Stimulated activated CD8-positive, alpha-beta memory T cell treated with anti-CD3 and anti-CD28 coated beads, Interleukin-7, amount 100 ng/mL, for 24 hours (primary cell): ENCODE measurements at regions not wholly inside any gene's neighbourhood (a gene's known extent, or its start where the extent isn't known, plus 50 kb on each side); places are given as distances from the start of the nearest gene placed in this dataset.

Source experiments
- DNase-seq: peaks from one replicate; pipeline ENCODE4 v3.0.0-alpha.2; 2020; ENCODE audit warnings: low read depth

DNA sequence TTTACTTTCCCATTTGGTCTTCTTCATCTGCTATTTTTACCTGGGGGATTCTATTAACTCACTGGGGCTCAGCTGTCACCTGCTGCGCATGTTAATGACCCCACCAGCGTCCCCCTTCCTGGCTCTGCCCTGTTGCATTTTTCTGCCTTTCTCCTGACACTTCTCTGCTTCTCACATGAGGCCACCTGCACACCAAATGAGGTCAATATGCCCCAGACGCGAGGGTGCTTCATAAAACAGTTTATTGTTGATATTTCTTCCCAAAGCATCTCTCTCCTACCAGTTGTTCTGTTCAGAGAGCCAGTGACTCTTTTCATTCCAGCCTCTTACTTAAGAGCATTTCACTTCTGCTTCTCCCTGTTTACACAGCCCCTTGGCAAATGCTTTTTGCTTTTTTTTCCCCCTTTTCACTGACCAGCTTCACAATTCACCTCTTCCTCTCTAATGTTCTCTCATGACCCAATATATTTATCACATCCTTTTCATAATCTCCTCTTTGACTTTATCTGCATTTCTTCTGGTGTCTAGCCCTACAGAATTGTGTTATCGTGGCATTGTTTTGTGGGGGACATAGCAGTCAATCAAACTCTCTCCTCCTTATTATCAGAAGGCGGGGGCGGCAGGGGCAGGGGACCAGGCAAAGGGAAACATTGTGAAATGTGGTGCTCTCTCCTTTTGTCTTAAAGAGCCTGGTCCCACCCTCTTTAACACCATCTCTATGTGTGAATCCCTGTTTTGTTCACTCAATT is 545.8 kb upstream of the CITED2 start:
- DNase-seq, result no peak

DNA sequence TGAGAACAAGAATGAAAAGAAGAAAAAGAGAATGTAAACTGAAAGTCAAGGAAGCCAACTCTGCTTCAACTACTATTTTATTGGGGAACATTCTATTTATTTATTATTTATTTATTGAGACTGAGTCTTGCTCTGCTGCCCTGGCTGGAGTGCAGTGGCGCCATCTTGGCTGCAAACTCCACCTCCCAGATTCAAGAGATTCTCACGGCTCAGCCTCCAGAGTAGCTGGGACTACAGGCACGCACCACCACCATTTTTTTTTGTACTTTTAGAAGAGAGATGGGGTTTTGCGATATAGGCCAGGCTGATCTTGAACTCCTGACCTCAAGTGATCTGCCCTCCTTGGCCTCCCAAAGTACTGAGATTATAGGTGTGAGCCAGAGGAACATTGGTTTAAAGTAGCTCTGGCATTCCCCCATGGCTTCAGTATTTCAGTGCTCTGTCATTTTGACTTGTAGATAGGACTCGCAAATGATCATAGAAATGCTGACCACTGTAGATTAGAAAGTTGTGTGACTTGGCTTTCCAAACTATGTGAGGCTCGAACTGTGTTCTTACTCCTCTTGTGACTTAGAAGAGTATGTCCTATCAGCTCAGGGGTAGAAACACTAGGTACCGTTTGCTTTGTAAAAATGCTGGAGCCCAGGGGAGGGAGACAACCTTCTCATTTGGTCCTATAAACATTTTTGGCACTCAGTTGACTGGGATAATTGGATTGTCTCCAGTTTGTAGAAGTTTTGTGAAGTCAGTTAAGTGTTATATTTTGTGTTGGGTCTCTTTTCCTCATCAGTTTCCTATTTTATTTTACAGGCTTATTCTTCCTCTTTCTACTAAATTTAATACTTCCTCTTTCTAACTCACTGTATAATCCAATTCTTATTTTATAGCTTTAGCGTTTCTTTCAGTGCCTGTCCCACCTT is 544.9 kb upstream of the CITED2 start:
- DNase-seq, result no peak

DNA sequence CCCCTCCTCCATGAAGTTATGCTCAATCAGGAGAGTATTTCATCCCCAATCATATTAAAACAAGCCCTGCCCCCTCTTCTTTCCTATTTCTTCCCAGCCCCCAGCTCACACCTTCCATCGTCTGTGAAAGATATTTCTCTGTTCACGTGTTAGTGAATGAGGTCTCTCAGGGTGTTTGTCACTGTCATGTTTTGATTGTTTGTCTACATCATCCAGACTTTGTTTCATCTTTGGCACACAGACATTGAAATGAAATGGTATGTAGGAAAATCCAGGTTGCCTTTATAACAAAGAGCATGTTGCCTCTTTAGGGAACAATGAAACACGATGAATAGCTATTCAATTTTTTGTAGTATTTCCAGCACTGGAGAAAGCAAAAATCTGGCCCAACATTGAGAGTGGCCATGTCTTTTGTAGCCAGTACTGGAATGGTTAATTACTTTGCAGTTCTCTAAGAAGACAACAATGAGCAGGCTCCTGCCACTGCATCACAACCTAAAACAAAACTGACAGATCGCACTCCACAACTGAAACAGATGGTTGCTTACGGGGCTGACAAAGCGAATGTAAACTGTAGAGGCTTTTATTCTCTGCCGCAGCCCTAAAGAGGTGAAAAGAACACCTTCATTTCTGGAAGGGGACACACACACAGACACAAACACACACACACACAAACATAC is 543.6 kb upstream of the CITED2 start:
- DNase-seq, result no peak

DNA sequence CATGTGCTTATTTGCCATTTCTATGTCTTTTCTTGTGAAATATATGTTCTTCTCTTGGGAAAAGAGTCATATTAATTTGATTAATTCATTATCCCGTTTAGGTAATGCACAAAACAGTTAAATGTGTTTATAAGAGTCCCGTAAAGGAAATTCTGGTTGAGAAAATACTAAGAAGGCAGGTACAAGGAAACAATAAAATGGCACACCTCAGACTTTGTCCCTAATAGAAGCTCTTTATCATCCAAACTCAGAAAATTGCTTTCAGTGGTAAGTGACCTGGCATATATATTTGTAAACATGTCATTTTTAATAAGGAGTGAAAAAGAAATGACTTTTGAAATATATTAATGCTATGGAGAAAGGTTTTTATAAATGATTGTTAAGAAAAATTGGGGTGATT is 540.5 kb upstream of the CITED2 start:
- no peak for DNase-seq

DNA sequence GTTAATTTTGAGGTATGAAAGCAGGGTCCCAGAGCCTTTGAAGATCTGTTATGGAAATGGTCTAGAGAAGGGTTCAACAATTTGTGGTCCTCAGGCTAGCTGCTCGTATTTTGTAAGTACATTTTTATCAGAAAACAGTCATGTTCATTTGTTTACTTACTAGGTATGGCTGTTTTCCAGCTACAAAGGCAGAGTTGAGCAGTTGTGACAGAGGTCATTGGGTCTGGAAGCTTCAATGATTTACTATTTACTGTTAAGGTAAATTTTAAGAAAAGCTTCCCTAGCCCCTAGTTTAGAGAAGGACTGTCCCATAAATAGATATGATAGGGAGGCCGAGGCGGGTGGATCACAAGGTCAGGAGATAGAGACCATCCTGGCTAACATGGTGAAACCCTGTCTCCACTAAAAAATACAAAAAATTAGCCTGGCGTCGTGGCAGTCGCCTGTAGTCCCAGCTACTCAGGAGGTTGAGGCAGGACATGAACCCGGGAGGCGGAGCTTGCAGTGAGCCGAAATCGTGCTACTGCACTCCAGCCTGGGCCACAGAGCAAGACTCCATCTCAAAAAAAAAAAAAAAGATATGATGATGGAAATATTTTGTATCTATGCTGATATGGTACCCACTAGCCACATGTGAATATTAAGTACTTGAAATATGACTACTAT is 538.4 kb upstream of the CITED2 start:
- DNase-seq, result no peak

DNA sequence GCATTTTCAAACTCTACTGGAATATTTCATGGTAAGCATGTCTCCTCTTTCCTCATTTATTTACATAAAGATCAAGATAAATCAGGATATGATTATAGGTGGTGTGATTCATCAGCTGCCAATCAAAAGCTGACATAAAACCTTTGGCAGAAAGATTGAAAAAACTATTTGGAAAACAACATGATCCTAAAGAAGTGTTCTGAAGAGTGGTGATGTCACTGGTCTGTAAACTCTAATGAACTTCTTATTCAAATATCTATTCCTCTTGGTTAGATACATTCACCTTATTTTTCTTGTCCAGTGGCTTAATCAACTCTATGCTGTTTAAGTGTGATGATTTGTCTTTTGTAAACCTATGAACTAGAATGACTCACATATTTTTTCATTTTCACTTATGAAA is 535.5 kb upstream of the CITED2 start:
- DNase-seq, result no peak

DNA sequence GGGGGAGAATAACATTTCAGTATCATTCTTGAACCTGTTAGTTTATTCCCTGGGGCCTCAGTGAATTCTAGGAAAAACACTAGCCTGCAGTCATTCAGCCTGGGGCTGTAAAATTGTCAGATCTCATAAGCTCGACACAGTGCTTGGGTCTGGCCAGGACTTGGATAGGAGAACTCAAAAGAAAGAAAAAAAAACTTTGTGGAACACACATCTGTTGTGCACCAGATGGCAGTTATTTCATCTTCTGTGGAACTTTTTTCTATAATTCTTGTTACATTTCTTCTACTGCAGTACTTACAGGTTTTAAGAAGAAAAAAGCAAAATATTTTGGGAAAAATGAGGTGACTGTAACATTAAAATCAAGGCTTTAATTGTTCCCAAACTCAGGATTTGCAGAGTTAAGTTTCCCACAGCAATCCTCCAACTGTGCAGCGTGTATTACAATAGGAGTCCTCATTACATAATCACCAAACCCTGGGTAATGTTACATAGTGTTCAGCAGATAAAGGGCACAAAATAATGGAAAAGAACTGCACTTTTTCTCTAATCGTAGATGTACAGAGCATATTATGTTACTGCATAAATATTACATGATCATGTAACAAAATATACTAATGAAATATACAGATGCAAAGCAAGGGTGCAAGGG is 531.1 kb upstream of the CITED2 start:
- no peak for DNase-seq

DNA sequence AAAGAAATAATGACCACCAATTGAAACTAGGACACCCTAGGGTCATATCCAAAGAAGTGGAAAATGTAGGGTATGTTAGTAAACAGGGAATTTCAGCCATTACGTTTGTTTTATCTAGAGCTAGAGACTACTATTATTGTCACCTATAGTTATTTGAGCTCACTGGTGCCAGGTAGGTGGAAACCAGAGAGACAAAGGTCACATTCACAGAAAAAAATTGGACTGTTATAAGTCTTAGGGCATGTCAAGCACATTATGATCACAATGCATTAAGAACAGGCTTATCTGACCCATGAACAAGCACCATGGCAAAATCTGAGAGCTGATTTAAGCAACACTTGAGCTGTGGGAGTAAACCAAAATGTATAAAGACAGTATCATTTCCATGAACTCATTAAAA is 530.1 kb upstream of the CITED2 start:
- no peak for DNase-seq

DNA sequence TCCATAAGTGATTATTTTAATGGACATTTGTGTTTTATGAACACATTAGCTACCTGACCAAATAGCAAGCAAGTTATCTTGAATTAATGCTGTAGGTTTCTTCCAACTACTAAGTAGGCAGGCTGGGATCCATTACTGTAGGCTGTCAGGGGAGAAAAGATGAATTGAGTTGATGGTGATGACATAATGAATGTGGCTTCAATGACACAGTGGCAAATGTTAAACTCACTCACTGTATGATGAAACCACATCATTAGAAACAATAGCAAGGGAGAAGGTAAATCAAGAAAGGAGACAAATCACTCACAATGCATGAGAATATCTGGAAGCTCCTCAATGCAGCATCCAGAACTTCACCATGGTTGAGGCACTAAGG is 529.7 kb upstream of the CITED2 start:
- no peak for DNase-seq

DNA sequence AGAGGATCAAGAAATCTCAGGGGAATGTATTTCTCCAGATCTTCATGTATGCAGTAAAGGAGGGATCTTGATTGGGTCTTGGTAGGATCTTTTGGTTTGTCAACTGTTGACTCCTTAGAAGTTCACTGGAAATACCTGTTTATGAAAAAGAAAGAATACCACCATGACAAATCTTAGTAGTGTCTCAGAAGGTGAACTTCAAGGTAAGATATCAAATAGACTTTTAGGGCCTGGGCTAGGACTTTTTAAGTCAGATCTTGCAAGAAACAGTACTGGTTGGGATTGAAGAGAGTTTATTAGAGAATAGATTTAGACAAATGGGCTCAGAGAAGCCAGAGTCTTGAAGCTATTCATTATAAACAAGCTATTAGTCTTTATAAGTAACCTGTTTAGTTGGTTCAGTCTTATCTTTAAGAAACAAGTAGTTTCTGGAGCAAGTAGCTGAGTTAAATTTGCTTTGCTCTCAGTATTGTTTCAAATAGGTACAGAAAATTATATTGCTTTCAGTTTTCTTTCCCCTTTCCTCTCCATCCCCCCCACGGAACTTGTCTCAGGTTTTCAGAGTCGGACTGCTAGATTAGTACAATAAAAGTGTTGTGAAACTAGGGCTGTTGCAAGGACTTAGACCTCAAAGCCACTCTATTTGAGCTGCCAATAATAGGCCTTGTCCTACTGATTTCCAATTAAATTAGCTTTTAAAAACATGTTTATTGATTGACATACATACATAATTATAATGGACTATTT is 529.1 kb upstream of the CITED2 start:
- DNase-seq, result no peak

DNA sequence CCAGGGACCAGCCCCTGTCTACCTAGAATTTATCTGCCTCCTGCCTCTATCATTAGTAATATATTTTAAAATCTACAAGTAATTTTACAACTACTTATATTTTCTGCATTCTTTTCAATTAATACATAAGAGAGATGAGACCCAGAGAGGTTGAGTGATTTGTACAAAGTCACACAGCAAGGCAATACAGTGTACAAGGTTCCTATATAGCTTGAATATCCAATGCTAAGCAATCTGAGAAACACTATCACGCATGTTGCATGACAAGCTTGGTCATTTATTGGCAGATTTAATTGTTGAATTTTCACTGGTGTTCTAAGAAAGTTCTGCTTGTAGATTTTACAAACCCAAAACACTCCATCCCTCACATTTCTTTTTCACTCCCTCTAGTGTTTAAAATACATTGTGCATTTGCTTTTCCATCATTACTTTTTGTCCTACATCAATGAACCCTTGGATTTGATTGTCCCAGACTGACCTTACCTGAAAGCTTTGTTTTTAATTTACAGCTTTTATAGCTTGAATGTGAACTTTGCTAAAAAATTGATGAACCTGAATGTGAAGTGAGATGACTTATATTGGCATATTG is 520.9 kb upstream of the CITED2 start:
- DNase-seq, result no peak

DNA sequence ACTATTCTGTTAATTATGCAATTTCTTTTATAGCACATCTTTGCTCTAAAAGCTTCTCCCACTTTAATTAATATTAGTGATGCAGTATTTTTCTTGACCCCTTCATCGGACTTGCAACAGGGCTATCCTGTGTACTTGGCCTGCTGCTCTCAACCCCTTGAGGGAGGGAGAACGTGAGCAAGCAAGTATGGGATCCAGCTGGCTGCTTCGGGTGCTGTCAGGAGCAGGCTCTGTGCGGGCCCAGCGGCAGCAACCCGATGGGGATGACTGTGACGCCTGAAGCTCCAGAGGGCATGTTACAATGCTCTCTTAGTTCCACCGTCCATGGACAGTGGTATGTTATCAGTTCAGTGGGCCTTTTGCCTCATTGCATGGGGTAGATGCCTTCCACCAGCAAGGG is 519.8 kb upstream of the CITED2 start:
- DNase-seq, result no peak

DNA sequence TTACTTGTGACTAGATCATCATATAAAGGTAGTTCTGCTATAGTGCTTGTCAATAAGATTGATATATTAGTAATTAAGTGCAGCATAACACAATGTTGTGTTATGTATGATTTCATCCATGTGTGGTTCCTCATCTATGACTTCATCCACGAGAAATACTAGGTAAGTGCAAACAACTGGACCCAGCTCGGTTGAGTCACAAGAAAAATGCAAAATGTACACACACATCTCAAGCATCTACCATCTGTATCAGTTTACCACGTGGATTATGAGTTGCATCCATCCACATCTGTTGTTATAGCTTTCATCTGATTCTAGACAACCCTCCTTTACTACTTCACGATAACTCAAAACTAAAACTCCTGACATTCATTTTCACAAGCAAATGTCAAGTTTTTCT is 517.0 kb upstream of the CITED2 start:
- no peak for DNase-seq

DNA sequence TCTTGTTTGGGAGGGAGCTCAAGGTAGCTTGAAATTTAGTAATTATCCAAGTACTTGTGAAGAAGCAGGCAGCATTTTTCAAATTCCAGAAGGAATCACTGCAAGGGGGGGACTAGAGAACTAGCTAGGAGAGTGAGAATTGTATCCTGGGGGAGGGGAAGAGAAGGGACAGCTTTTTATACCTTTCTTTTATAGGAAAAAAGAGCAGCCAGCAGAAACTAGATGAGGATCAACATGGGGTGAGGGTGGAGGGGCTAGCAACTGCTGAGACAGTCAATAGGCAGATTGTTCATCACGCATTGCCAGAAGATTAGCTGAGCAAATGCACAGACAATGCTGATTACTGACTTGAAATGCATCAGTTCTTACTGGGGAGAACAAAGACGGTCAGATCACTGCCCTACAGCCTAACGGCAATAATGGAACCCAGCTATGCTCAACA is 514.3 kb upstream of the CITED2 start:
- DNase-seq, result no peak

DNA sequence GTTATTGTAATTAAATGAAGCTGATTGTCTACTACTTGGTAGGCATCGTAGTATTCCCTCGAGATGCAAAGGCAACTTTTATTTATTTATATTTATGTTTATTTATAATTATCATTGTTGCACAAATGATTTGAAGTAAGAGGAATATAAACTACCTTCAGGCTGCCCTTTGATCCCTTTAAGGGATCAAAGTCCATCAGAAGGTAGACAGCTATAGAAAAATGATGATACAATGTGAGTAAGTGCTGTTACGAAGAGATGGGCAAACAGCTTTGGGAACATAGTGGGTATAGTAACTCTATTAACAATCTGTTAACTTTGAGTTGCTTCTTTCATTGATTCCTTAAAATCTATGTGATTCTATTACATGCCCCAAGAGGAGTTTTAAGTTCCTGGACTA is 512.8 kb upstream of the CITED2 start:
- no peak for DNase-seq

DNA sequence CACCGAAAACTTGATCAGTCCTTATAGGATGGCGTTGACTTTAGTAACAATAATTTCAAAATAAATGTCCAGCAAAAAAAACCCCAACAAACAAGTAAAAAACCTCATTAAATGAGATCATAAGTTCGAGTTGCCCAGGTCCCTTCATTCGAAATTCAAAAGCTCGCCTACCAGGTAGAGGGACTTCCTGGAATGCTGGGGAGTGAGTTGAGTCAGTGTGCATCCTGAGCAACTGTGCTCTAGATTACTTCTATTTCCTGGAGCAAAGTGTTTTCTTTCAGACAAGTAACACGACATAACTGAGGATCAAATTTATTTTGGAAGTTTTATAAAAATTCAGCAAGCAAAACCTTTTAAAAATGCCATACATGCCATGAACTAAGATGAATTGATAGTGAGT is 511.9 kb upstream of the CITED2 start:
- DNase-seq, result no peak

DNA sequence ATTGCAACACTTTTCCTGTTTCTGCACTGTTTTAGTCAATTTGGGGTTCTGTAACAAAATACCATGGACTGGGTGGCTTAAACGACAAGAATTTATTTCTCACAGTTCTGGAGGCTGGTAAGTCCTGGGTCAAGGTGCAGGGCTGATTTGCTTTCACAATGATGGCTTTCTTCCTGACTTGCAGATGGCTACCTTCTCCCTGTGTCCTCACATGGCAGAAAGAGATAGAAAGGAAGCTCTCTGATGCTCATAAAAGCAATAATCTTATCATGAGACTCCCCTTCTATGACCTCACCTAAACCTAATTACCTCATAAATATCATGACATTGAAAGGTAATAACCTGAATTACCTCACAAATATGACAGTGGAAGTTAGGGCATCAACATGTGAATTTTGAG is 511.5 kb upstream of the CITED2 start:
- no peak for DNase-seq

DNA sequence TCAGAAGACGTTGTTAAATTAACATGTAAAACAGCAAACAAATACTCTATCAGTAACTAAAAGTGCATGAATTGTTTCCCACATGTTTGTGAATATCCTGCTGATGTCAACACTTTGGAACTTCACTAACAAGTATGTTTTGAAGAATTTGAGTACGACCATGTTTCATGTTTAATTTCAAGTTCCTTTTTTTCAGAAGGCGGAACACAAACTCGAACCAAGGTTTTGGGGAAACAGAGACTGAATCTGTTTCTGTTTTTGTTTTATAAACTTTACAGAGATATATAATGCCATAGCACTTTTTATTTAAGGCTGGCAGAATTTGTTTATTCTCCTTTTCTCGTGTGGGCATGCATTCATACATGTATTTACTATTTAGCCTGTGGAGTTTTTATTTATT is 509.3 kb upstream of the CITED2 start:
- no peak for DNase-seq

DNA sequence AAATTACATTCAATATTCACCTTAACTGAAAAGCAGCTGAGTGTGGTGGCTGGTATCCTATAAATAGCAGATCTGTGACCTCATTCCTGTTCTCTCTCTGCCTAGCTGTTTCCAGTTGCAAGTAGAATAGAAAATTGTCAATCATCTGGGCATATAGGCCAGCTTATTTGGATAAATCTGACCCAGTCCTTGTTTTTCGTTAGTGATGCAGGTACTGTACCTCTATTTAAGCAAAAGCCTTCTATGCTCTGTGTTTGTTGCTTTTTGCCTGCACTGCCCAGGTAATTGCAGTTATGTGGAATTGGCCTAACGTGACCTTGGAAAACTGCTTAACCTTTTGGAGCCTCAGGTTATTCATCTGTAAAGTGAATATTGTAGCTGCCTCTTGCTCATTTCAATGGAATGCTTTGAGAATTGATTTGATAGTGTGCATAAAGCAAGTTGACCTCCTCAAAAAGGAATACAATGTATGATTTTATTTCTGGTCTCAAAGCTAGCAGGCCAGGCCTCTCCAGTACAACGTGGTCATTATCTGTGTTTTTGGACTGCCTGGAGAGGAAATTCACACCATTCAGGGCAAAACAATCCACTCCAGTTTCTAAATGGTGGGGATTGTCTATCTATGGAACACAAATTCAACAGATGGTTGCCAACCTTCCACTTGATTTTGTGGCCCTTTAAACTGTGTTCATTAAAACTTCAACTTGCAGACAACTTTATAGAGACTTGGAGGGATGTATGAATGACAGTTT is 508.7 kb upstream of the CITED2 start:
- DNase-seq, result no peak

DNA sequence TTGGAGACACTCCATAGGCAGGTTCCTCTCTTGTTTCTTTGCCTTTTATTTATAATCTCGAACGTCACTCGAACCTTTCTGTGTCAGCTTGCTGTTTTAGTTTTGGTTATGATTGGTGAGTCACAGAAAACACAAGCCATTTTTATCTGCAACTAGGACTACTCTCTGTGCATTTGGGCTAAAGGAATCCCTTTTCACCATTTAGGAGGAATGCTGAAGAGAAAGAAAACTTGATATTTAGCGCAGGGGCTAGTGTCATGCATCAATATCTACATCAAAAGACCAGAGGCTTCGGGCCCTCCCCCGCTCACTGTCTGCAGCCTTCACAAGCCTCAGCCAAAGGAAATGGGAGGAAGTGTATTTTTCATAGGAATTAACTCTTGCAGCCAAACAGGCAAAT is 507.8 kb upstream of the CITED2 start:
- no peak for DNase-seq
